Loucy (cell line): ENCODE measurements at regions not wholly inside any gene's neighbourhood (a gene's known extent, or its start where the extent isn't known, plus 50 kb on each side); places are given as distances from the start of the nearest gene placed in this dataset.

ENCODE experiments used
- H2AFZ ChIP-seq: fragments of 200-600 bp; sonication (generic); 2 replicates; pipeline ENCODE4 v1.6.0; 2016; ENCODE audit warnings: antibody characterized with exemption, mild to moderate bottlenecking, low read length, moderate library complexity
- H3F3A ChIP-seq: fragments of 200-600 bp; 2 replicates; pipeline ENCODE4 v1.6.0; 2016; ENCODE audit warnings: antibody characterized with exemption, low read depth, mild to moderate bottlenecking
- H3K27me3 ChIP-seq: fragments of 200-600 bp; sonication (generic); 2 replicates; pipeline ENCODE4 v1.6.1; 2014; ENCODE audit warnings: low read length, mild to moderate bottlenecking; ENCODE audit not compliant: insufficient read depth, poor library complexity, severe bottlenecking
- H3K36me3 ChIP-seq: fragments of 200-600 bp; sonication (generic); 2 replicates; pipeline ENCODE4 v1.6.1; 2016; ENCODE audit warnings: low read length; ENCODE audit not compliant: insufficient read depth
- H3K4me1 ChIP-seq: fragments of 200-600 bp; sonication (generic); 2 replicates; pipeline ENCODE4 v1.5.1; 2014; ENCODE audit warnings: low read length, mild to moderate bottlenecking; ENCODE audit not compliant: insufficient read depth, poor library complexity, severe bottlenecking
- H3K4me2 ChIP-seq: fragments of 200-600 bp; sonication (generic); 2 replicates; pipeline ENCODE4 v1.6.0; 2014; ENCODE audit warnings: antibody characterized with exemption, low read length, low read depth, mild to moderate bottlenecking; ENCODE audit not compliant: poor library complexity, severe bottlenecking
- H3K4me3 ChIP-seq: fragments of 200-600 bp; sonication (generic); 2 replicates; pipeline ENCODE4 v1.5.1; 2014; ENCODE audit warnings: low read length, mild to moderate bottlenecking, mixed read lengths; ENCODE audit not compliant: poor library complexity, severe bottlenecking
- H3K79me2 ChIP-seq: fragments of 200-600 bp; sonication (generic); 2 replicates; pipeline ENCODE4 v1.6.1; 2014; ENCODE audit warnings: low read length; ENCODE audit not compliant: insufficient read depth
- H3K9ac ChIP-seq: fragments of 200-600 bp; sonication (generic); 2 replicates; pipeline ENCODE4 v1.6.0; 2014; ENCODE audit warnings: mild to moderate bottlenecking, low read depth, low read length, moderate library complexity; ENCODE audit not compliant: poor library complexity, severe bottlenecking
- H3K9me2 ChIP-seq: fragments of 200-600 bp; sonication (generic); replicated peaks from 2 replicates; pipeline ENCODE4 v1.6.1; 2016; ENCODE audit warnings: low read depth, low read length, mixed read lengths
- H3K9me3 ChIP-seq: fragments of 200-600 bp; sonication (generic); 2 replicates; pipeline ENCODE4 v1.6.1; 2014; ENCODE audit warnings: mild to moderate bottlenecking, antibody characterized with exemption, low read length, low read depth; ENCODE audit not compliant: insufficient read depth
- H4K20me1 ChIP-seq: fragments of 200-600 bp; sonication (generic); 2 replicates; pipeline ENCODE4 v1.6.0; 2014; ENCODE audit warnings: antibody characterized with exemption, low read length, mild to moderate bottlenecking; ENCODE audit not compliant: insufficient read depth, poor library complexity, severe bottlenecking
- CTCF ChIP-seq: fragments of 200-600 bp; sonication (generic); conservative IDR thresholded peaks from 2 replicates; pipeline ENCODE4 v1.5.1; 2014; ENCODE audit warnings: mild to moderate bottlenecking, antibody characterized with exemption, low read length
- EZH2phosphoT487 ChIP-seq: fragments of 200-600 bp; IDR thresholded peaks from 2 replicates; pipeline ENCODE4 v1.6.1; 2018; ENCODE audit warnings: antibody characterized with exemption, mild to moderate bottlenecking, moderate library complexity, borderline replicate concordance

- H3K9ac ChIP-seq, result no peak overlapping the region
- H3K9me2 ChIP-seq, result no peaks in the 10 kb centered on the region
- peaks cover 9% of the 10 kb centered on the region for H4K20me1 ChIP-seq
- H3K79me2 ChIP-seq, result peaks cover 24% of the 10 kb centered on the region
- H3K4me3 ChIP-seq, result no peak overlapping the region
- H3K36me3 ChIP-seq, result no peaks in the 10 kb centered on the region
- H3K4me1 ChIP-seq, result peaks cover 20% of the 10 kb centered on the region
- H2AFZ ChIP-seq, result no peak overlapping the region
- no peak for TF ChIP-seq EZH2phosphoT487
- TF ChIP-seq CTCF, result no peak
- H3K27me3 ChIP-seq, result no peaks in the 10 kb centered on the region
- H3K4me2 ChIP-seq, result no peak overlapping the region
- no peaks in the 10 kb centered on the region for H3F3A ChIP-seq
- no peaks in the 10 kb centered on the region for H3K9me3 ChIP-seq
These were observed 190.2 kb upstream of the MYL2 start for GRCh38 chr12:111110556-111110955.

GRCh38 chr12:111108726-111109125 is 188.3 kb upstream of the MYL2 start:
- TF ChIP-seq EZH2phosphoT487, result no peak
- TF ChIP-seq CTCF, result no peak
- Histone ChIP-seq H3K79me2 (peaks cover 35% of the 10 kb centered on the region), H3K9ac (no peak overlapping the region), H3K4me2 (no peak overlapping the region), H4K20me1 (peaks cover 5% of the 10 kb centered on the region), H3F3A (no peaks in the 10 kb centered on the region), H3K4me1 (peaks cover 20% of the 10 kb centered on the region), H3K9me2 (no peaks in the 10 kb centered on the region), H3K27me3 (no peaks in the 10 kb centered on the region), H3K4me3 (no peak overlapping the region), H3K9me3 (no peaks in the 10 kb centered on the region), H3K36me3 (no peaks in the 10 kb centered on the region), H2AFZ (no peak overlapping the region)

DNA sequence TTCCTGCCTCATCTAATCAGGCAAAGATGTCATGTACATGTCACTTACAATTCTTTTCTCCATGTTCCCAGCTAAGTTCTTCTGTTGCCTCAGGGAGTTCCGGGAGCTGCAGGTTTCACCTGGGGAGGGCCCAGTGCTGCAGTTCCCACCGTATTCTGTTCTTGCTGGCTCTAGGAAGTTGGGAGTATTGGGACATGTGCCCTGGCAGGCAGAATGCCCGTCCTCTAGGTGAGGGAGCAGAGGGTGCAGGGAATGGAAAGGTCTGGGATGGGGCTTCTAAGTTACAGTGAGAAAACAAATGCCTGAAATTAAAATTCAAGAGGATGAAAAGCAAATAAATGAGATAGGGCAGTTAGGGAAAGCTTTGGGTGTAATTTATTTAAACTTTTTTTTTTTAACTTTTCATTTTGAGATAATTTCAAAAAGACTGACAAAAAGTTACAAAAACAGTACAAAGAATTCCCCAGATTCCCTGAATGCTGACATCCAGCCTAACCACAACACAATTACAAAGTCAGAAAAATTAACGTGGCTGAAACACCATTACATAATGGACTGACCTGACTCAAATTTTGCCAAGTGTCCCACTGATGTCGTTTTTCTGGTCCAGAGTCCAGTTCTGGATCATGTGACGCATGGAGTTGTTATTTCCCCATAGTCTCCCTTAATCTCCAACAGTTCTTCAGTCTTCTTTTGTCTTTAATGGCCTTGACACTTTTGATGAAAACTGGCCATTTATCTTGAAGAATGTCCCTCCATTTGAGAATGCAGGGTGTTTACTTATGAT is 187.2 kb upstream of the MYL2 start:
- H3K9me2 ChIP-seq, result no peaks in the 10 kb centered on the region
- no peaks in the 10 kb centered on the region for H3K27me3 ChIP-seq
- no peak overlapping the region for H3K4me3 ChIP-seq
- no peak overlapping the region for H3K4me2 ChIP-seq
- H4K20me1 ChIP-seq, result peaks cover 5% of the 10 kb centered on the region
- H3F3A ChIP-seq, result no peaks in the 10 kb centered on the region
- H3K9ac ChIP-seq, result no peak overlapping the region
- no peak for TF ChIP-seq EZH2phosphoT487
- no peak for TF ChIP-seq CTCF
- H3K36me3 ChIP-seq, result no peaks in the 10 kb centered on the region
- H2AFZ ChIP-seq, result no peak overlapping the region
- no peaks in the 10 kb centered on the region for H3K9me3 ChIP-seq
- peaks cover 47% of the 10 kb centered on the region for H3K79me2 ChIP-seq
- peaks cover 16% of the 10 kb centered on the region for H3K4me1 ChIP-seq
